Ishikawa (cell line): ENCODE measurements at regions not wholly inside any gene's neighbourhood (a gene's known extent, or its start where the extent isn't known, plus 50 kb on each side); places are given as distances from the start of the nearest gene placed in this dataset.

Experiments
- CEBPB ChIP-seq: IDR thresholded peaks from 2 replicates; pipeline ENCODE4 v1.6.1; 2012
- CREB1 ChIP-seq: IDR thresholded peaks from 2 replicates; pipeline ENCODE4 v1.6.1; 2012; ENCODE audit warnings: low read depth
- EGR1 ChIP-seq: IDR thresholded peaks from 2 replicates; pipeline ENCODE4 v1.6.1; 2012
- EP300 ChIP-seq: IDR thresholded peaks from 2 replicates; pipeline ENCODE4 v1.6.1; 2012; ENCODE audit warnings: borderline replicate concordance
- FOXM1 ChIP-seq: IDR thresholded peaks from 2 replicates; pipeline ENCODE4 v1.6.1; 2012; ENCODE audit warnings: low read depth, borderline replicate concordance
- MAX ChIP-seq: IDR thresholded peaks from 2 replicates; pipeline ENCODE4 v1.6.1; 2012
- NFIC ChIP-seq: IDR thresholded peaks from 2 replicates; pipeline ENCODE4 v1.6.1; 2012
- RAD21 ChIP-seq: IDR thresholded peaks from 2 replicates; pipeline ENCODE4 v1.6.1; 2012; ENCODE audit warnings: low read depth
- REST ChIP-seq: IDR thresholded peaks from 2 replicates; pipeline ENCODE4 v1.6.1; 2012; ENCODE audit warnings: low read depth, mild to moderate bottlenecking
- TAF1 ChIP-seq: IDR thresholded peaks from 2 replicates; pipeline ENCODE4 v1.6.1; 2012; ENCODE audit warnings: low read depth, mild to moderate bottlenecking
- TCF12 ChIP-seq: IDR thresholded peaks from 2 replicates; pipeline ENCODE4 v1.6.1; 2012; ENCODE audit warnings: low read depth
- TEAD4 ChIP-seq: IDR thresholded peaks from 2 replicates; pipeline ENCODE4 v1.6.1; 2012
- USF1 ChIP-seq: IDR thresholded peaks from 2 replicates; pipeline ENCODE4 v1.6.1; 2012
- YY1 ChIP-seq: IDR thresholded peaks from 2 replicates; pipeline ENCODE4 v1.6.1; 2012; ENCODE audit warnings: low read depth
- ZBTB7A ChIP-seq: IDR thresholded peaks from 2 replicates; pipeline ENCODE4 v1.6.1; 2012; ENCODE audit warnings: low read depth

GRCh38 chr2:150027164-150027563 lies 439.6 kb upstream of the MMADHC start:
- TF ChIP-seq CEBPB (no peak), REST (no peak), TEAD4 (no peak), USF1 (no peak), EGR1 (no peak), TAF1 (no peak)

- TF ChIP-seq CEBPB = no peak
- no peak for TF ChIP-seq TCF12
- no peak for TF ChIP-seq REST
- no peak for TF ChIP-seq USF1
Observed at GRCh38 chr2:150023663-150024062, 436.1 kb upstream of the MMADHC start.

GRCh38 chr2:150023044-150023443 lies 435.5 kb upstream of the MMADHC start:
- no peak for TF ChIP-seq ZBTB7A
- no peak for TF ChIP-seq EP300
- no peak for TF ChIP-seq TCF12
- TF ChIP-seq YY1 = no peak
- TF ChIP-seq CREB1 = no peak
- TF ChIP-seq TEAD4 = no peak
- TF ChIP-seq FOXM1 = no peak
- no peak for TF ChIP-seq MAX
- no peak for TF ChIP-seq TAF1
- no peak for TF ChIP-seq NFIC
- TF ChIP-seq USF1 = no peak
- TF ChIP-seq RAD21 = no peak
- no peak for TF ChIP-seq REST

GRCh38 chr2:150020937-150021673 lies 433.5 kb upstream of the MMADHC start:
- TF ChIP-seq REST (peak; percentile 50; the same call in 1 of the 2 replicates), TCF12 (no peak)
